GM12878 (cell line): ENCODE measurements at regions not wholly inside any gene's neighbourhood (a gene's known extent, or its start where the extent isn't known, plus 50 kb on each side); places are given as distances from the start of the nearest gene placed in this dataset.

Source experiments
- ATAC-seq: fragments of 200-7000 bp; cut with Tn5 transposase; 3 replicates; pipeline ENCODE4 v1.9.1; 2020; ENCODE audit warnings: mild to moderate bottlenecking, moderate library complexity
- BruUV-seq: library from RNA; stranded (reverse); fragments of 400-500 nt; replicated peaks from 2 replicates; lab custom pipeline; 2021; lab: Mats Ljungman, UMichigan
- CTCF ChIA-PET: fragments of 300-600 bp; sonication (Branson Sonifier 250); formaldehyde crosslinking; extraction: SDS; loops from one replicate; lab custom pipeline; 2021; ENCODE audit warnings: inconsistent platforms; lab: Yijun Ruan, JAX
- POLR2A ChIA-PET: fragments of 350-600 bp; formaldehyde crosslinking; extraction: SDS; loops from one replicate; lab custom pipeline; 2021; ENCODE audit warnings: inconsistent platforms; lab: Charles Lee
- RAD21 ChIA-PET: fragments of 300-600 bp; sonication (Branson Sonifier 250); formaldehyde crosslinking; loops from one replicate; lab custom pipeline; 2023; ENCODE audit warnings: antibody characterized with exemption; ENCODE audit not compliant: unreplicated experiment; lab: Charles Lee
- SMC1A ChIA-PET: fragments of 300-600 bp; sonication (Branson Sonifier 250); formaldehyde crosslinking; loops from one replicate; lab custom pipeline; 2023; ENCODE audit not compliant: unreplicated experiment, uncharacterized antibody; lab: Charles Lee
- DNase-seq: peaks from one replicate; pipeline ENCODE4 v3.0.0-alpha.2; 2011; ENCODE audit warnings: low read depth, low spot score
- FAIRE-seq: peaks from 3 replicates; lab custom pipeline; 2011; peaks lifted over from hg19 to GRCh38; lab: Jason Lieb, UNC
- H2AFZ ChIP-seq: 2 replicates; pipeline ENCODE4 v1.6.0; 2011; ENCODE audit warnings: low read depth, low read length, control low read depth; ENCODE audit not compliant: control insufficient read depth
- H3K27ac ChIP-seq: 2 replicates; pipeline ENCODE4 v1.5.1; 2011; ENCODE audit warnings: control low read depth; ENCODE audit not compliant: control insufficient read depth, insufficient read depth
- H3K27me3 ChIP-seq, 2 experiments: replicated peaks in 1 of 2; 2 replicates each; pipeline versions ENCODE4 v1.6.0 to v1.6.1; 2011; ENCODE audit warnings: low read length in 1 of 2; ENCODE audit not compliant: control insufficient read depth in 2 of 2, insufficient read depth in 2 of 2
- H3K36me3 ChIP-seq, 2 experiments: 2 replicates each; pipeline ENCODE4 v1.5.1; 2011; ENCODE audit warnings: low read length in 1 of 2; ENCODE audit not compliant: control insufficient read depth in 2 of 2, insufficient read depth in 2 of 2
- H3K4me1 ChIP-seq: 2 replicates; pipeline ENCODE4 v1.6.1; 2011; ENCODE audit warnings: mild to moderate bottlenecking, low read length, moderate library complexity, mixed read lengths; ENCODE audit not compliant: control insufficient read depth, insufficient read depth
- H3K4me2 ChIP-seq: 2 replicates; pipeline ENCODE4 v1.6.0; 2011; ENCODE audit warnings: control low read depth; ENCODE audit not compliant: control insufficient read depth, insufficient read depth
- H3K4me3 ChIP-seq: fragments of 200-600 bp; sonication (generic); 2 replicates; pipeline ENCODE4 v1.5.1; 2016
- H3K79me2 ChIP-seq: 2 replicates; pipeline ENCODE4 v1.6.0; 2011; ENCODE audit warnings: low read length; ENCODE audit not compliant: control insufficient read depth, insufficient read depth
- H3K9ac ChIP-seq: 2 replicates; pipeline ENCODE4 v1.8.0; 2011; ENCODE audit warnings: low read length, control low read depth, mixed read lengths; ENCODE audit not compliant: control insufficient read depth, insufficient read depth
- H3K9me3 ChIP-seq: replicated peaks from 3 replicates; pipeline ENCODE4 v1.5.1; 2011; ENCODE audit warnings: mild to moderate bottlenecking, low read length; ENCODE audit not compliant: control insufficient read depth, insufficient read depth
- H4K20me1 ChIP-seq: 2 replicates; pipeline ENCODE4 v1.6.0; 2011; ENCODE audit not compliant: control insufficient read depth, insufficient read depth
- PAX8 ChIP-seq: fragments of 450-650 bp; IDR thresholded peaks from 2 replicates; pipeline ENCODE4 v1.6.1; 2017; ENCODE audit warnings: mild to moderate bottlenecking, moderate library complexity
- RELA ChIP-seq: fragments of 450-650 bp; IDR thresholded peaks from 2 replicates; pipeline ENCODE4 v1.8.0; 2014; ENCODE audit warnings: borderline replicate concordance; ENCODE audit not compliant: partially characterized antibody
- TAF1 ChIP-seq: IDR thresholded peaks from 2 replicates; pipeline ENCODE4 v1.6.1; 2011; ENCODE audit warnings: mild to moderate bottlenecking, low read depth, low read length, borderline replicate concordance
- WGBS: methylation state at CpG from one replicate; pipeline ENCODE4 v1.1.6; 2016; ENCODE audit warnings: low lambda C conversion rate; ENCODE audit not compliant: insufficient replicate concordance, insufficient coverage; ENCODE audit errors: missing lambda C conversion rate; 5-methylcytosine and 5-hydroxymethylcytosine counted together
- in situ Hi-C: fragments of 300-500 bp; cut with MboI; formaldehyde crosslinking; loops from 9 replicates; pipeline ENCODE4 v1.14.3; 2018; ENCODE audit warnings: mixed read lengths
- intact Hi-C: fragments of 100-400 bp; cut with micrococcal nuclease; formaldehyde crosslinking; loops from one replicate; pipeline ENCODE4 v1.14.2; 2022; ENCODE audit not compliant: unreplicated experiment
- TF ChIP-seq, protein P1 (sequence below): IDR thresholded peaks from 2 replicates; pipeline ENCODE4 v1.6.1; 2012; ENCODE audit warnings: low read depth, low read length, improper control_type of control experiment
- TF ChIP-seq, protein P2 (sequence below): fragments of 450-650 bp; IDR thresholded peaks from 2 replicates; pipeline ENCODE4 v1.6.1; 2016; ENCODE audit warnings: mild to moderate bottlenecking, moderate library complexity, borderline replicate concordance

DNA sequence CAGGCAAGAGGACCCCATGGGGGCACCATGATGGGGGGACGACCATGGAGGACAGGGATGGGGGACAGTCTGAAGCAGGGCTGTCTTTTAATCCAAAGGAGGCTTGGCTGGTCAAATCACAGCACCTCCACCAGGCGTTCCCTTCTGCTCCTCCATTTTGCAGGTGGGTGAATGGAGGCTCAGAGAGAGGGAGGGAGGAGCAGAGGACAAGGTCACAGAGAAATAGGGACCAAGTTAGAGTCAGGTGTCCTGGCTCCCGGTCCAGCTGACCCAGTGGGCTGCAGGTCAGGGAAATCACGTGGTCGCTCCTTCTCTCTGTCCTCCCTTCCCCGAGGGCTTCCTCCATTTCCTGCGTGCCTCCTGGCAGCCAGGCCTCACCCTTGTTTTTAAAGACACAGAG lies 156.4 kb upstream of the SMIM23 start (continued):
- TF ChIP-seq TAF1 = no peak
- no peak for TF ChIP-seq PAX8
- TF ChIP-seq, protein P1, sequence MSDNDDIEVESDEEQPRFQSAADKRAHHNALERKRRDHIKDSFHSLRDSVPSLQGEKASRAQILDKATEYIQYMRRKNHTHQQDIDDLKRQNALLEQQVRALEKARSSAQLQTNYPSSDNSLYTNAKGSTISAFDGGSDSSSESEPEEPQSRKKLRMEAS = no peak

DNA sequence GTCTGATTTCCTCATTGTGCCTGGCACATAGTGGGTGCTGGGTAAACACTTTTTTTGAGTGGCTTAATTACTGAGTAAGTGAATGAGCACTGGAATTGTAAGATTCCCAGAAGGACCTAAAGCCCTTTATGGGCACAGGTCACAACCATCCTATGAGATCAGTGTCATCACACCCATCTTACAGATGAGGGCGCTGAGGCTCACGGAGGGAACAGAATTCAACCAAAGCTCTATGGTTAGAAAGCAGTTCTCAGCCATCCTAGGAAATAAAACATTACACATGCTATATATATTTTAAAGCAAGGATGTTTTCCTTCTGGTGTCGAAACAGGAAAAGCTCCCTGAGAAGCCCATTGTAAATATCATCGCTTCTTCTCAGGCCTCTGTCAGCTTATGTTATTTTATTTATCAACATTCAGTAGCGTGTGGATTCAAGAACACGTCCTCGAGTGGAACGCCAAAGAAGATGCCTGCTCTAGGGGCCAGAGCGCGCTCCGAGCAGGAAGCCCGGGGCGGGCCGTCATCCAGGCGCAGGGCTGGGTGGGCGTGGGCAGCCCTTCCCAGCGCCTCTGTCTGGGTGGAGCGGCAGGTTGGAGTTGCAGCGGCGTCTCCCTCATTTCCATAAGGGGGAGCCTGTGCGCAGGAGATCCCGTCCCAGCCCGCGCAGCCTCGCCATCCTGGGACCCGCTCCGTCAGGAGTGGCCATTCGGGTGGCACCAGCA lies 155.8 kb upstream of the SMIM23 start:
- TF ChIP-seq, protein P2, sequence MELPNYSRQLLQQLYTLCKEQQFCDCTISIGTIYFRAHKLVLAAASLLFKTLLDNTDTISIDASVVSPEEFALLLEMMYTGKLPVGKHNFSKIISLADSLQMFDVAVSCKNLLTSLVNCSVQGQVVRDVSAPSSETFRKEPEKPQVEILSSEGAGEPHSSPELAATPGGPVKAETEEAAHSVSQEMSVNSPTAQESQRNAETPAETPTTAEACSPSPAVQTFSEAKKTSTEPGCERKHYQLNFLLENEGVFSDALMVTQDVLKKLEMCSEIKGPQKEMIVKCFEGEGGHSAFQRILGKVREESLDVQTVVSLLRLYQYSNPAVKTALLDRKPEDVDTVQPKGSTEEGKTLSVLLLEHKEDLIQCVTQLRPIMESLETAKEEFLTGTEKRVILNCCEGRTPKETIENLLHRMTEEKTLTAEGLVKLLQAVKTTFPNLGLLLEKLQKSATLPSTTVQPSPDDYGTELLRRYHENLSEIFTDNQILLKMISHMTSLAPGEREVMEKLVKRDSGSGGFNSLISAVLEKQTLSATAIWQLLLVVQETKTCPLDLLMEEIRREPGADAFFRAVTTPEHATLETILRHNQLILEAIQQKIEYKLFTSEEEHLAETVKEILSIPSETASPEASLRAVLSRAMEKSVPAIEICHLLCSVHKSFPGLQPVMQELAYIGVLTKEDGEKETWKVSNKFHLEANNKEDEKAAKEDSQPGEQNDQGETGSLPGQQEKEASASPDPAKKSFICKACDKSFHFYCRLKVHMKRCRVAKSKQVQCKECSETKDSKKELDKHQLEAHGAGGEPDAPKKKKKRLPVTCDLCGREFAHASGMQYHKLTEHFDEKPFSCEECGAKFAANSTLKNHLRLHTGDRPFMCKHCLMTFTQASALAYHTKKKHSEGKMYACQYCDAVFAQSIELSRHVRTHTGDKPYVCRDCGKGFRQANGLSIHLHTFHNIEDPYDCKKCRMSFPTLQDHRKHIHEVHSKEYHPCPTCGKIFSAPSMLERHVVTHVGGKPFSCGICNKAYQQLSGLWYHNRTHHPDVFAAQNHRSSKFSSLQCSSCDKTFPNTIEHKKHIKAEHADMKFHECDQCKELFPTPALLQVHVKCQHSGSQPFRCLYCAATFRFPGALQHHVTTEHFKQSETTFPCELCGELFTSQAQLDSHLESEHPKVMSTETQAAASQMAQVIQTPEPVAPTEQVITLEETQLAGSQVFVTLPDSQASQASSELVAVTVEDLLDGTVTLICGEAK = no peak
- TF ChIP-seq RELA = no peak
- Histone ChIP-seq H3K9ac (no peak overlapping the region), H3K4me3 (no peak overlapping the region), H3K27ac (no peak overlapping the region), H2AFZ (no peak overlapping the region), H3K9me3 (no peaks in the 10 kb centered on the region), H3K79me2 (no peaks in the 10 kb centered on the region), H4K20me1 (no peaks in the 10 kb centered on the region), H3K4me2 (no peak overlapping the region), H3K4me1 (peaks cover 16% of the 10 kb centered on the region), H3K27me3 (no peaks in the 10 kb centered on the region; a peak in 1 of 4 replicates), H3K36me3 (no peaks in the 10 kb centered on the region)
- FAIRE-seq = no peak
- no TSS peak for BruUV-seq
- ChIA-PET SMC1A (no interaction called here), POLR2A (no interaction called here), CTCF (interaction anchor here (0.6 kb wide), 1 partner anchor 153 kb away, joined by 3 read pairs; no protein-coding TSS in a partner anchor), RAD21 (no interaction called here)
- in situ Hi-C loops = no loop called here
- ATAC-seq = no peak
- intact Hi-C loops = no loop called here
- no peak for DNase-seq
- 39% methylated on average over 22 of the region's 28 CpGs for WGBS
